MM.1S (cell line): ENCODE measurements at regions not wholly inside any gene's neighbourhood (a gene's known extent, or its start where the extent isn't known, plus 50 kb on each side); places are given as distances from the start of the nearest gene placed in this dataset.
"Not testable (repeated sequence)": the region's sequence is repeated elsewhere in the genome, so short reads cannot be mapped to it uniquely, and the experiment has no call there.

ENCODE experiments used
- DNase-seq: peaks from one replicate; pipeline ENCODE4 v3.0.0-alpha.2; 2015
- H2AFZ ChIP-seq: fragments of 300-600 bp; sonication (generic); 2 replicates; pipeline ENCODE4 v1.6.0; 2016; ENCODE audit warnings: antibody characterized with exemption, low read length
- H3F3A ChIP-seq: fragments of 300-600 bp; sonication (generic); 2 replicates; pipeline ENCODE4 v1.6.1; 2016; ENCODE audit warnings: mild to moderate bottlenecking, antibody characterized with exemption, low read length, moderate library complexity, mixed read lengths; ENCODE audit not compliant: insufficient read depth
- H3K27ac ChIP-seq: fragments of 300-600 bp; sonication (generic); 2 replicates; pipeline ENCODE4 v1.5.1; 2016; ENCODE audit warnings: mild to moderate bottlenecking, low read length
- H3K27me3 ChIP-seq: fragments of 300-600 bp; sonication (generic); replicated peaks from 2 replicates; pipeline ENCODE4 v1.6.0; 2016; ENCODE audit warnings: low read length; ENCODE audit not compliant: insufficient read depth
- H3K36me3 ChIP-seq: fragments of 300-600 bp; sonication (generic); replicated peaks from 2 replicates; pipeline ENCODE4 v1.6.1; 2016; ENCODE audit warnings: mild to moderate bottlenecking, low read length, mixed read lengths; ENCODE audit not compliant: insufficient read depth
- H3K4me1 ChIP-seq: fragments of 300-600 bp; sonication (generic); 2 replicates; pipeline ENCODE4 v1.6.1; 2016; ENCODE audit warnings: low read length, mixed read lengths
- H3K4me2 ChIP-seq: fragments of 300-600 bp; sonication (generic); 2 replicates; pipeline ENCODE4 v1.6.0; 2016; ENCODE audit warnings: low read depth, low read length
- H3K4me3 ChIP-seq: fragments of 300-600 bp; sonication (generic); 2 replicates; pipeline ENCODE4 v1.5.1; 2016; ENCODE audit warnings: low read length, mixed read lengths
- H3K79me2 ChIP-seq: fragments of 300-600 bp; sonication (generic); 2 replicates; pipeline ENCODE4 v1.6.1; 2016; ENCODE audit warnings: mixed run types, low read length, mixed read lengths
- H3K9ac ChIP-seq: fragments of 300-600 bp; sonication (generic); 2 replicates; pipeline ENCODE4 v1.6.1; 2016; ENCODE audit warnings: low read length, mixed read lengths
- H3K9me2 ChIP-seq: fragments of 300-600 bp; sonication (generic); replicated peaks from 2 replicates; pipeline ENCODE4 v1.6.1; 2016; ENCODE audit warnings: mild to moderate bottlenecking, low read length, mixed read lengths; ENCODE audit not compliant: insufficient read depth
- H3K9me3 ChIP-seq: fragments of 300-600 bp; sonication (generic); replicated peaks from 2 replicates; pipeline ENCODE4 v1.6.1; 2016; ENCODE audit warnings: mild to moderate bottlenecking, low read length, mixed read lengths; ENCODE audit not compliant: insufficient read depth
- H4K20me1 ChIP-seq: fragments of 300-600 bp; sonication (generic); 2 replicates; pipeline ENCODE4 v1.6.1; 2016; ENCODE audit warnings: mild to moderate bottlenecking, low read length, moderate library complexity, mixed read lengths; ENCODE audit not compliant: insufficient read depth
- EZH2 ChIP-seq: fragments of 300-600 bp; sonication (generic); optimal IDR thresholded peaks from 2 replicates; pipeline ENCODE3; 2017; ENCODE audit warnings: low read depth, mild to moderate bottlenecking, antibody characterized with exemption, low read length, mixed read lengths
- EZH2phosphoT487 ChIP-seq: fragments of 300-600 bp; sonication (generic); IDR thresholded peaks from 2 replicates; pipeline ENCODE4 v1.6.1; 2018; ENCODE audit warnings: antibody characterized with exemption, low read length
- TF ChIP-seq, protein P1 (sequence below): fragments of 300-600 bp; sonication (generic); IDR thresholded peaks from 2 replicates; pipeline ENCODE4 v1.5.1; 2016; ENCODE audit warnings: antibody characterized with exemption, low read length, mixed read lengths

DNA sequence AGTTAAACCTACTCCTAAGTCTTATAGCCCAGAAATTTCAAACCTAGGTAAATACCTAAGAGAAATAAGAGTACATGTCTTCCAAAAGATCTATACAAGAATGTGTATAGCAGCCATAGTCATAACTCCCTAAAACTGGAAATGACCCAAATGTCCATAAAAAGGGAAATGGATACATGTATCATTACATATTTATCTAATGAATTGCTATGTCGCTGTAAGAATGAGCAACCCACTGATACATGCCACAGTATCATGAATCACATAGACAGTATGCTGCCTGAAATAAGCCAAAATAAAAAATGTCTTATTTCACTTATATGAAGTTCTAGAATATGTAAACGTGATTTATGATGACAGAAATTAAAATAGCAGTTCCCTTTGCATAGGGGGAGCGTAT, 679.5 kb downstream of the MAFB start:
- H3K4me2 ChIP-seq: no peak overlapping the region
- no peaks in the 10 kb centered on the region for H3K9me3 ChIP-seq
- no peak for DNase-seq
- H3K9me2 ChIP-seq: no peaks in the 10 kb centered on the region
- H3K9ac ChIP-seq: no peak overlapping the region
- TF ChIP-seq EZH2 (no peak), EZH2phosphoT487 (no peak)
- TF ChIP-seq, protein P1, sequence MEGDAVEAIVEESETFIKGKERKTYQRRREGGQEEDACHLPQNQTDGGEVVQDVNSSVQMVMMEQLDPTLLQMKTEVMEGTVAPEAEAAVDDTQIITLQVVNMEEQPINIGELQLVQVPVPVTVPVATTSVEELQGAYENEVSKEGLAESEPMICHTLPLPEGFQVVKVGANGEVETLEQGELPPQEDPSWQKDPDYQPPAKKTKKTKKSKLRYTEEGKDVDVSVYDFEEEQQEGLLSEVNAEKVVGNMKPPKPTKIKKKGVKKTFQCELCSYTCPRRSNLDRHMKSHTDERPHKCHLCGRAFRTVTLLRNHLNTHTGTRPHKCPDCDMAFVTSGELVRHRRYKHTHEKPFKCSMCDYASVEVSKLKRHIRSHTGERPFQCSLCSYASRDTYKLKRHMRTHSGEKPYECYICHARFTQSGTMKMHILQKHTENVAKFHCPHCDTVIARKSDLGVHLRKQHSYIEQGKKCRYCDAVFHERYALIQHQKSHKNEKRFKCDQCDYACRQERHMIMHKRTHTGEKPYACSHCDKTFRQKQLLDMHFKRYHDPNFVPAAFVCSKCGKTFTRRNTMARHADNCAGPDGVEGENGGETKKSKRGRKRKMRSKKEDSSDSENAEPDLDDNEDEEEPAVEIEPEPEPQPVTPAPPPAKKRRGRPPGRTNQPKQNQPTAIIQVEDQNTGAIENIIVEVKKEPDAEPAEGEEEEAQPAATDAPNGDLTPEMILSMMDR: no peak
- no peaks in the 10 kb centered on the region for H4K20me1 ChIP-seq
- no peaks in the 10 kb centered on the region for H3K4me1 ChIP-seq
- no peaks in the 10 kb centered on the region for H3K27me3 ChIP-seq
- H3K27ac ChIP-seq: no peak overlapping the region
- H3K36me3 ChIP-seq: no peaks in the 10 kb centered on the region
- no peak overlapping the region for H3K4me3 ChIP-seq
- no peaks in the 10 kb centered on the region for H3F3A ChIP-seq
- no peak overlapping the region for H2AFZ ChIP-seq
- H3K79me2 ChIP-seq: no peaks in the 10 kb centered on the region

DNA sequence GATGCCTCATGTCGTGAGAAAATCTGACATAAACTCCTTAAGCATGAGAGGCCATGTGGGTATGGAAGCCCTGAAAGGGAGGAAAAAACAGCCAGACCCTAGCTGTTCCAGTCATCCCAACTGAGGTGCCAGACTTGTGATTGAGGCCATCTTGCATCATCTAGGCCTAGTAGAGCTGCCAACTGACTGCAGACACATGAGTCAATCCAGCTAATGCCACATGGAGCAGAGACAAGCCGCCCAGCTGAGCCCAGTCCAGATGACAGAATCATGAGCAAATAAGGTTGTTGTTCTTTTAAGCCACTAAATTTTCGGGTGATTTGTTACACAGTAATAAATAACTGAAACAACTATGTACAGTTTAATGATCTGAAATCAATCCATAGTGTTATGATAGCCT, 680.9 kb downstream of the MAFB start:
- no peak overlapping the region for H3K4me2 ChIP-seq
- H3K9me2 ChIP-seq: no peaks in the 10 kb centered on the region
- no peaks in the 10 kb centered on the region for H4K20me1 ChIP-seq
- H3K27me3 ChIP-seq: no peaks in the 10 kb centered on the region
- H3K27ac ChIP-seq: no peak overlapping the region
- H3K9me3 ChIP-seq: no peaks in the 10 kb centered on the region
- H3K4me3 ChIP-seq: no peak overlapping the region
- no peak overlapping the region for H3K9ac ChIP-seq
- no peak overlapping the region for H2AFZ ChIP-seq
- no peaks in the 10 kb centered on the region for H3F3A ChIP-seq
- H3K4me1 ChIP-seq: no peaks in the 10 kb centered on the region
- no peaks in the 10 kb centered on the region for H3K79me2 ChIP-seq
- TF ChIP-seq EZH2phosphoT487: no peak
- H3K36me3 ChIP-seq: no peaks in the 10 kb centered on the region
- no peak for DNase-seq

DNA sequence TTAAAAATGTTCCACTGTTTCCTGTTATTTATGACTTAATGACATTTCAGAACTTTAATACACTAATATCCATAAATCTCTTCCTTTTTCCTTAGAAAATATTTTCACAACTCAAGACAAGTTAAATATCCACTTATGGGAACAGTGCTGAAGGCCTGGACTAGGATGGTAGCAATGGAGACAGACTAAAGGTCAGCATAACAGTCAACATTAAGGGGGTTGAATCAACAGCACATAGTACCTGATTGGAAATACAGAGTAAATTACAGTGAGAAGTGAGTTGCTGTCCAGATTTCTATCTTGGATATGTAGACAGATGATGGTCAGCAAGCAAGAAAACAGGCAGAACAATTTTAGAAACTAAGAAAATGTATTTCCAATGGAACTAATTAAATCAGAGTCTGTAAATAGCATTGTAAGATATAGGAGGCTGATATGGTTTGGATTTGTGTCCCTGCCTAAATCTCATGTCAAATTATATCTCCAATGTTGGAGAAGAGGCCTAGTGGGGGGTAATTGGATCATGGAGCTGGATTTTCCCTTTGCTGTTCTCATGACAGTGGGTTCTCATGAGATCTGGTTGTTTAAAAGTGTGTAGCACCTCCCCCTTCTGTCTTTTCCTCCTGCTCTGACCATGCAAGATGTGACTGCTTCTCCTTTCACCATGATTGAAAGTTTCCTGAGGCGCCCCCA, 682.7 kb downstream of the MAFB start:
- Histone ChIP-seq H3K9ac (no peak overlapping the region), H3K4me3 (no peak overlapping the region), H3K4me2 (no peak overlapping the region), H3K4me1 (no peaks in the 10 kb centered on the region), H3K9me3 (no peaks in the 10 kb centered on the region), H3K27ac (no peak overlapping the region), H3K36me3 (no peaks in the 10 kb centered on the region), H3K27me3 (no peaks in the 10 kb centered on the region), H3K79me2 (no peaks in the 10 kb centered on the region), H4K20me1 (no peaks in the 10 kb centered on the region), H2AFZ (no peak overlapping the region), H3K9me2 (no peaks in the 10 kb centered on the region), H3F3A (no peaks in the 10 kb centered on the region)
- DNase-seq: no peak
- TF ChIP-seq, protein P1: no peak
- TF ChIP-seq EZH2phosphoT487 (no peak), EZH2 (no peak)

DNA sequence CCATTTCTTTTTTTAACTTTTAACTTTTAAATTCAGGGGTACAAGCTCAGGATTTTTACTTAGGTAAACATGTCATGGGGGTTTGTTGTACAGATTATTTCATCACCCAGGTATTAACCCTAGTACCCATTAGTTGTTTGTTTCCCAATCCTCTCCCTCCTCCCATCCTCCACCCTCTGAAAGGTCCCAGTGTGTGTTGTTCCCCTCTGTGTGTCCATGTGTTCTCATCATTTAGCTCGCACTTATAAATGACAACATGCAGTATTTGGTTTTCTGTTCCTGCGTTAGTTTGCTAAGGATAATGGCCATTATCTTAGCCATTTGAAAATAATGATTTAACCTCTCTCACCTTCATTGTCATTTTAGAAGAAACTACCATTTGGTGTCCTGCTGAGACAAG, 684.9 kb downstream of the MAFB start:
- not testable (repeated sequence) for H3K9ac ChIP-seq, H3K27me3 ChIP-seq, H3K9me3 ChIP-seq, H2AFZ ChIP-seq, H3K4me1 ChIP-seq, H3K36me3 ChIP-seq, H3F3A ChIP-seq, H4K20me1 ChIP-seq, H3K79me2 ChIP-seq, DNase-seq, H3K4me2 ChIP-seq, H3K9me2 ChIP-seq, H3K27ac ChIP-seq, H3K4me3 ChIP-seq
